PC-9 (cell line): ENCODE measurements at regions not wholly inside any gene's neighbourhood (a gene's known extent, or its start where the extent isn't known, plus 50 kb on each side); places are given as distances from the start of the nearest gene placed in this dataset.

Source experiments
- BruUV-seq: library from RNA; stranded (reverse); fragments of 400-500 nt; replicated peaks from 2 replicates; lab custom pipeline; 2021; lab: Mats Ljungman, UMichigan
- CTCF ChIA-PET: fragments of 300-600 bp; sonication (Branson Sonifier 250); formaldehyde crosslinking; loops from one replicate; lab custom pipeline; 2022; ENCODE audit warnings: antibody characterized with exemption; lab: Charles Lee
- POLR2A ChIA-PET: fragments of 300-600 bp; sonication (Branson Sonifier 250); formaldehyde crosslinking; loops from one replicate; lab custom pipeline; 2022; ENCODE audit warnings: antibody characterized with exemption; ENCODE audit not compliant: unreplicated experiment; lab: Charles Lee
- DNase-seq, 2 experiments: peaks; one replicate each; pipeline versions ENCODE4 v3.0.0 to v3.0.0-alpha.2; 2015 to 2022; ENCODE audit warnings: mixed read lengths in 1 of 2
- H2AFZ ChIP-seq: fragments of 200-600 bp; sonication (generic); 2 replicates; pipeline ENCODE4 v1.8.1; 2017; ENCODE audit warnings: antibody characterized with exemption
- H3F3A ChIP-seq: fragments of 200-600 bp; sonication (generic); 2 replicates; pipeline ENCODE4 v1.8.1; 2017; ENCODE audit warnings: antibody characterized with exemption, mild to moderate bottlenecking, low read depth; ENCODE audit not compliant: insufficient read depth
- H3K27ac ChIP-seq: fragments of 200-600 bp; sonication (generic); 2 replicates; pipeline ENCODE4 v1.6.1; 2016; ENCODE audit warnings: mixed run types
- H3K27me3 ChIP-seq: fragments of 200-600 bp; sonication (generic); 2 replicates; pipeline ENCODE4 v1.6.1; 2016; ENCODE audit warnings: low read depth, mixed run types; ENCODE audit not compliant: insufficient read depth
- H3K36me3 ChIP-seq: fragments of 200-600 bp; sonication (generic); 2 replicates; pipeline ENCODE4 v1.6.1; 2016; ENCODE audit warnings: low read depth, mixed run types
- H3K4me1 ChIP-seq: fragments of 200-600 bp; sonication (generic); replicated peaks from 2 replicates; pipeline ENCODE4 v1.6.1; 2016; ENCODE audit warnings: mixed run types; ENCODE audit not compliant: insufficient read depth
- H3K4me2 ChIP-seq: fragments of 200-600 bp; sonication (generic); 2 replicates; pipeline ENCODE4 v1.6.1; 2017; ENCODE audit warnings: mixed run types
- H3K4me3 ChIP-seq: fragments of 200-600 bp; sonication (generic); 2 replicates; pipeline ENCODE4 v1.6.1; 2016; ENCODE audit warnings: mixed run types
- H3K79me2 ChIP-seq: fragments of 200-600 bp; sonication (generic); 2 replicates; pipeline ENCODE4 v1.6.1; 2017; ENCODE audit warnings: low read depth, mixed run types
- H3K9me2 ChIP-seq: fragments of 200-600 bp; sonication (generic); 2 replicates; pipeline ENCODE4 v1.8.1; 2017; ENCODE audit warnings: mild to moderate bottlenecking; ENCODE audit not compliant: insufficient read depth
- H3K9me3 ChIP-seq: fragments of 200-600 bp; sonication (generic); 2 replicates; pipeline ENCODE4 v1.8.1; 2016; ENCODE audit warnings: low read depth; ENCODE audit not compliant: insufficient read depth
- H4K20me1 ChIP-seq: fragments of 200-600 bp; sonication (generic); 2 replicates; pipeline ENCODE4 v1.8.1; 2017; ENCODE audit not compliant: insufficient read depth
- CTCF ChIP-seq: fragments of 200-600 bp; sonication (generic); conservative IDR thresholded peaks from 2 replicates; pipeline ENCODE4 v1.6.1; 2017; ENCODE audit warnings: mixed run types, antibody characterized with exemption, mild to moderate bottlenecking, moderate library complexity
- EZH2 ChIP-seq: fragments of 200-600 bp; sonication (generic); IDR thresholded peaks from 2 replicates; pipeline ENCODE4 v1.8.0; 2017; ENCODE audit warnings: antibody characterized with exemption, low read depth
- intact Hi-C: fragments of 100-400 bp; cut with micrococcal nuclease; formaldehyde crosslinking; loops from one replicate; pipeline ENCODE4 v1.10.0; 2022; ENCODE audit not compliant: unreplicated experiment

- no peak for TF ChIP-seq CTCF
- TF ChIP-seq EZH2, result no peak
- no TSS peak for BruUV-seq
- POLR2A ChIA-PET, result no interaction called here
- Histone ChIP-seq H3K4me2 (no peak overlapping the region), H3K9me3 (no peaks in the 10 kb centered on the region), H3F3A (no peaks in the 10 kb centered on the region), H3K27ac (no peak overlapping the region), H3K4me1 (no peaks in the 10 kb centered on the region), H3K9me2 (no peaks in the 10 kb centered on the region), H3K27me3 (no peaks in the 10 kb centered on the region), H4K20me1 (no peaks in the 10 kb centered on the region), H3K4me3 (no peak overlapping the region), H3K36me3 (no peaks in the 10 kb centered on the region), H3K79me2 (no peaks in the 10 kb centered on the region), H2AFZ (no peak overlapping the region)
- intact Hi-C loops, result no loop called here
- no peak for DNase-seq
- CTCF ChIA-PET, result no interaction called here
These were observed 228.9 kb downstream of the ADCYAP1 start for GRCh38 chr18:1133541-1133940.

GRCh38 chr18:1147730-1148129 is 243.1 kb downstream of the ADCYAP1 start:
- Histone ChIP-seq H3K36me3 (no peaks in the 10 kb centered on the region), H3K27me3 (no peaks in the 10 kb centered on the region), H3K4me2 (no peak overlapping the region), H2AFZ (no peak overlapping the region), H3K79me2 (no peaks in the 10 kb centered on the region), H3K4me3 (no peak overlapping the region), H3K27ac (no peak overlapping the region), H4K20me1 (no peaks in the 10 kb centered on the region), H3F3A (no peaks in the 10 kb centered on the region), H3K9me3 (peaks cover 6% of the 10 kb centered on the region; the same call in 1 of the 2 replicates), H3K9me2 (peaks cover 8% of the 10 kb centered on the region; the same call in 1 of the 2 replicates), H3K4me1 (no peaks in the 10 kb centered on the region)
- TF ChIP-seq CTCF (no peak), EZH2 (no peak)
- no peak for DNase-seq
- intact Hi-C loops, result no loop called here
- POLR2A ChIA-PET, result no interaction called here
- no TSS peak for BruUV-seq
- CTCF ChIA-PET, result no interaction called here

GRCh38 chr18:1149709-1150108 is 245.0 kb downstream of the ADCYAP1 start:
- no TSS peak for BruUV-seq
- Histone ChIP-seq H3K9me2 (peaks cover 8% of the 10 kb centered on the region; the same call in 1 of the 2 replicates), H4K20me1 (no peaks in the 10 kb centered on the region), H2AFZ (no peak overlapping the region), H3K4me1 (no peaks in the 10 kb centered on the region), H3K79me2 (no peaks in the 10 kb centered on the region), H3K4me3 (no peak overlapping the region), H3K36me3 (no peaks in the 10 kb centered on the region), H3K4me2 (no peak overlapping the region), H3K9me3 (peaks cover 6% of the 10 kb centered on the region; the same call in 1 of the 2 replicates), H3K27ac (no peak overlapping the region), H3F3A (no peaks in the 10 kb centered on the region), H3K27me3 (no peaks in the 10 kb centered on the region)
- CTCF ChIA-PET, result no interaction called here
- no peak for DNase-seq
- TF ChIP-seq CTCF (no peak), EZH2 (no peak)
- intact Hi-C loops, result no loop called here
- POLR2A ChIA-PET, result no interaction called here
